A673 (cell line): ENCODE measurements at regions not wholly inside any gene's neighbourhood (a gene's known extent, or its start where the extent isn't known, plus 50 kb on each side); places are given as distances from the start of the nearest gene placed in this dataset.

Source experiments
- BruUV-seq: library from RNA; stranded (reverse); fragments of 400-500 nt; replicated peaks from 2 replicates; lab custom pipeline; 2021; lab: Mats Ljungman, UMichigan
- CTCF ChIA-PET: fragments of 300-600 bp; sonication (Branson Sonifier 250); formaldehyde crosslinking; loops from one replicate; lab custom pipeline; 2022; ENCODE audit warnings: antibody characterized with exemption; lab: Charles Lee
- POLR2A ChIA-PET: fragments of 300-600 bp; sonication (Branson Sonifier 250); formaldehyde crosslinking; loops from one replicate; lab custom pipeline; 2022; ENCODE audit warnings: antibody characterized with exemption; ENCODE audit not compliant: low non-redundant PET; lab: Charles Lee
- DNase-seq: peaks from one replicate; pipeline ENCODE4 v3.0.0-alpha.2; 2015; ENCODE audit warnings: low spot score
- H3K27ac ChIP-seq: fragments of 200-600 bp; sonication (generic); 2 replicates; pipeline ENCODE4 v1.5.1; 2016; ENCODE audit warnings: mixed run types, low read depth, mild to moderate bottlenecking, mixed read lengths, antibody characterized with exemption, low read length; ENCODE audit not compliant: poor library complexity, severe bottlenecking
- H3K27me3 ChIP-seq: fragments of 200-600 bp; sonication (generic); replicated peaks from 2 replicates; pipeline ENCODE4 v1.6.1; 2017; ENCODE audit warnings: mixed run types, low read depth, mild to moderate bottlenecking, mixed read lengths, antibody characterized with exemption, low read length; ENCODE audit not compliant: insufficient read depth, poor library complexity
- H3K36me3 ChIP-seq: fragments of 200-600 bp; sonication (generic); 2 replicates; pipeline ENCODE4 v1.6.1; 2016; ENCODE audit warnings: mixed run types, mild to moderate bottlenecking, mixed read lengths, antibody characterized with exemption, low read length; ENCODE audit not compliant: insufficient read depth, poor library complexity, severe bottlenecking
- H3K4me1 ChIP-seq: fragments of 200-600 bp; sonication (generic); 2 replicates; pipeline ENCODE4 v1.6.1; 2017; ENCODE audit warnings: mixed run types, mild to moderate bottlenecking, mixed read lengths, antibody characterized with exemption, low read length; ENCODE audit not compliant: insufficient read depth, poor library complexity, severe bottlenecking
- H3K4me3 ChIP-seq: fragments of 200-600 bp; sonication (generic); 2 replicates; pipeline ENCODE4 v1.5.1; 2016; ENCODE audit warnings: low read depth, mixed run types, mild to moderate bottlenecking, mixed read lengths, low read length; ENCODE audit not compliant: poor library complexity, severe bottlenecking
- H3K9me3 ChIP-seq: fragments of 200-600 bp; sonication (generic); 2 replicates; pipeline ENCODE4 v1.6.1; 2016; ENCODE audit warnings: mixed run types, low read depth, mild to moderate bottlenecking, mixed read lengths, antibody characterized with exemption, low read length; ENCODE audit not compliant: poor library complexity, severe bottlenecking
- EZH2 ChIP-seq: fragments of 200-600 bp; sonication (generic); IDR thresholded peaks from 2 replicates; pipeline ENCODE4 v1.6.1; 2017; ENCODE audit warnings: borderline replicate concordance, low read depth, mild to moderate bottlenecking, mixed read lengths, antibody characterized with exemption, low read length; ENCODE audit not compliant: poor library complexity, severe bottlenecking
- intact Hi-C: fragments of 100-400 bp; cut with micrococcal nuclease; formaldehyde crosslinking; loops from one replicate; pipeline ENCODE4 v1.10.0; 2022; ENCODE audit not compliant: unreplicated experiment
- TF ChIP-seq, protein P1 (sequence below): fragments of 300-800, 200-600 bp; sonication (generic); conservative IDR thresholded peaks from 2 replicates; pipeline ENCODE4 v1.5.1; 2017; ENCODE audit warnings: low read depth, mild to moderate bottlenecking, antibody characterized with exemption, low read length, moderate library complexity, mixed read lengths

- TF ChIP-seq EZH2: no peak
- TF ChIP-seq, protein P1, sequence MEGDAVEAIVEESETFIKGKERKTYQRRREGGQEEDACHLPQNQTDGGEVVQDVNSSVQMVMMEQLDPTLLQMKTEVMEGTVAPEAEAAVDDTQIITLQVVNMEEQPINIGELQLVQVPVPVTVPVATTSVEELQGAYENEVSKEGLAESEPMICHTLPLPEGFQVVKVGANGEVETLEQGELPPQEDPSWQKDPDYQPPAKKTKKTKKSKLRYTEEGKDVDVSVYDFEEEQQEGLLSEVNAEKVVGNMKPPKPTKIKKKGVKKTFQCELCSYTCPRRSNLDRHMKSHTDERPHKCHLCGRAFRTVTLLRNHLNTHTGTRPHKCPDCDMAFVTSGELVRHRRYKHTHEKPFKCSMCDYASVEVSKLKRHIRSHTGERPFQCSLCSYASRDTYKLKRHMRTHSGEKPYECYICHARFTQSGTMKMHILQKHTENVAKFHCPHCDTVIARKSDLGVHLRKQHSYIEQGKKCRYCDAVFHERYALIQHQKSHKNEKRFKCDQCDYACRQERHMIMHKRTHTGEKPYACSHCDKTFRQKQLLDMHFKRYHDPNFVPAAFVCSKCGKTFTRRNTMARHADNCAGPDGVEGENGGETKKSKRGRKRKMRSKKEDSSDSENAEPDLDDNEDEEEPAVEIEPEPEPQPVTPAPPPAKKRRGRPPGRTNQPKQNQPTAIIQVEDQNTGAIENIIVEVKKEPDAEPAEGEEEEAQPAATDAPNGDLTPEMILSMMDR: no peak
Measured at GRCh38 chr4:124144238-124144654, 568.3 kb downstream of the ANKRD50 start.

DNA sequence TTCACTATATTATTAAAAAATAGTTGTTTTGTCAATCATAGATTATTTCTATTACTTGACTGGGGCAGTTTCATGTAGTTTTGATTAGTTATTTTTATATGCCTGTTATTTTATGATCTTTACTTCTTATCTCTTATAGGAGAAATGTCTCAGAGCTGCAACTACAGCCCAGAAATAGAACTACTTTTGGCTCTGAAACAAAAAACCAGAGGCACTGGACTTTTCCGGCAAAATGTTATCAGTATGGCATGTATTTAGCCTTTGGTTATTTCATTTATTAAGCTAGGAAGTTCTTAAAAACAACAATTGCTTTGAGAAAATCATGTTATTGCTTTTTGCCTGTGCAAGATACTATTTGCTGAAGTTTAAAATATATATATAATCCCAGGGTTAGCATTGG is 566.5 kb downstream of the ANKRD50 start:
- Histone ChIP-seq H3K9me3 (no peaks in the 10 kb centered on the region), H3K36me3 (no peaks in the 10 kb centered on the region), H3K27me3 (no peaks in the 10 kb centered on the region), H3K27ac (no peak overlapping the region), H3K4me3 (no peak overlapping the region), H3K4me1 (no peaks in the 10 kb centered on the region)
- intact Hi-C loops: no loop called here
- POLR2A ChIA-PET: no interaction called here
- CTCF ChIA-PET: no interaction called here
- no peak for TF ChIP-seq EZH2
- TF ChIP-seq, protein P1: no peak
- no TSS peak for BruUV-seq
- no peak for DNase-seq

More at GRCh38 chr4:124144238-124144654, 568.3 kb downstream of the ANKRD50 start:
- Histone ChIP-seq H3K27me3 (no peaks in the 10 kb centered on the region), H3K4me3 (no peak overlapping the region), H3K4me1 (no peaks in the 10 kb centered on the region), H3K27ac (no peak overlapping the region), H3K36me3 (no peaks in the 10 kb centered on the region), H3K9me3 (no peaks in the 10 kb centered on the region)
- ChIA-PET POLR2A (no interaction called here), CTCF (no interaction called here)
- intact Hi-C loops: no loop called here
- BruUV-seq: no TSS peak
- peak; percentile 26 for DNase-seq

DNA sequence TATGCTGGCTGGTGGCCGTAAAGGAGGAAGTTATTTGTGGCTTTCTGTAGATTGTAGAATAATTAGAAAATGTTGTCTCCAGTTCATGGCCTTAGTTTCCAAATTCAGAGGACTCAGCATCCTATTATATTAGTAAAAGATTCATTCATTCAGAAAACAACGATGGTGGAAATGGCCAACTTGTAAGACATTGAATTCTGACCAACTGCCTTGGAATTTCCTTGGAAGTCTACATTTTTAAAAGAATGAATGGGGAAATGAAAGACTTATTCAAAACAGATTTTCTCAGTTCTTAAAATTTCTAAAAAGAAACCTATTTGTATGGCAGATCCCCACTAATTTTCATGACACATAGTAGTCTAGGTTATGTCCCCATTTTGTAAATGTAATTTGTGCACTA is 561.5 kb downstream of the ANKRD50 start:
- CTCF ChIA-PET: interaction anchor here (0.6 kb wide), 1 partner anchor 380 kb away, joined by 7 read pairs; no protein-coding TSS in a partner anchor
- POLR2A ChIA-PET: no interaction called here
- intact Hi-C loops: no loop called here
- no peaks in the 10 kb centered on the region for H3K4me1 ChIP-seq
- H3K36me3 ChIP-seq: no peaks in the 10 kb centered on the region
- H3K4me3 ChIP-seq: no peak overlapping the region
- no peak for DNase-seq
- H3K27ac ChIP-seq: no peak overlapping the region
- no TSS peak for BruUV-seq
- TF ChIP-seq, protein P1: no peak
- no peak for TF ChIP-seq EZH2
- H3K9me3 ChIP-seq: no peaks in the 10 kb centered on the region
- H3K27me3 ChIP-seq: no peaks in the 10 kb centered on the region
